H9 (cell line): ENCODE measurements at regions not wholly inside any gene's neighbourhood (a gene's known extent, or its start where the extent isn't known, plus 50 kb on each side); places are given as distances from the start of the nearest gene placed in this dataset.

Experiments
- DNase-seq: peaks from one replicate; pipeline ENCODE4 v3.0.0-alpha.2; 2017
- H2AFZ ChIP-seq: one replicate; pipeline ENCODE4 v1.6.1; 2013; ENCODE audit warnings: mild to moderate bottlenecking, low read length, control low read depth, moderate library complexity
- H2AK5ac ChIP-seq: 2 replicates; pipeline ENCODE4 v1.6.1; 2013; ENCODE audit warnings: low read length, control low read depth, mixed read lengths; ENCODE audit not compliant: insufficient read length
- H2BK120ac ChIP-seq: one replicate; pipeline ENCODE4 v1.6.1; 2013; ENCODE audit warnings: low read depth, mild to moderate bottlenecking, low read length, control low read depth, inconsistent platforms; ENCODE audit not compliant: poor library complexity, severe bottlenecking
- H2BK12ac ChIP-seq: 2 replicates; pipeline ENCODE4 v1.6.1; 2013; ENCODE audit warnings: low read length, control low read depth, mixed read lengths, low read depth; ENCODE audit not compliant: insufficient read length
- H2BK15ac ChIP-seq: 2 replicates; pipeline ENCODE4 v1.6.1; 2013; ENCODE audit warnings: low read depth, low read length, control low read depth
- H2BK20ac ChIP-seq: one replicate; pipeline ENCODE4 v1.6.1; 2013; ENCODE audit warnings: low read depth, mild to moderate bottlenecking, low read length, control low read depth, inconsistent platforms; ENCODE audit not compliant: poor library complexity, severe bottlenecking
- H2BK5ac ChIP-seq: 2 replicates; pipeline ENCODE4 v1.6.1; 2013; ENCODE audit warnings: low read length, control low read depth, mixed read lengths; ENCODE audit not compliant: insufficient read length
- H3K14ac ChIP-seq: 2 replicates; pipeline ENCODE4 v1.6.1; 2013; ENCODE audit warnings: low read length, control low read depth; ENCODE audit not compliant: insufficient read depth
- H3K18ac ChIP-seq: 2 replicates; pipeline ENCODE4 v1.6.1; 2013; ENCODE audit warnings: low read depth, mild to moderate bottlenecking, mixed read lengths, low read length, control low read depth; ENCODE audit not compliant: insufficient read length
- H3K23ac ChIP-seq: 2 replicates; pipeline ENCODE4 v1.6.1; 2013; ENCODE audit warnings: low read length, control low read depth, mixed read lengths, low read depth; ENCODE audit not compliant: insufficient read length
- H3K23me2 ChIP-seq: 2 replicates; pipeline ENCODE4 v1.6.1; 2013; ENCODE audit warnings: low read depth, mild to moderate bottlenecking, mixed read lengths, low read length, control low read depth; ENCODE audit not compliant: insufficient read length, poor library complexity, severe bottlenecking
- H3K27ac ChIP-seq: 2 replicates; pipeline ENCODE4 v1.5.1; 2013; ENCODE audit warnings: low read length, control low read depth, mixed read lengths, low read depth; ENCODE audit not compliant: insufficient read length
- H3K27me3 ChIP-seq: 2 replicates; pipeline ENCODE4 v1.6.1; 2013; ENCODE audit warnings: low read length, control low read depth, inconsistent platforms; ENCODE audit not compliant: insufficient read depth
- H3K4ac ChIP-seq: 2 replicates; pipeline ENCODE4 v1.6.1; 2013; ENCODE audit warnings: low read depth, mild to moderate bottlenecking, control low read depth, inconsistent platforms, low read length, moderate library complexity
- H3K4me1 ChIP-seq: 2 replicates; pipeline ENCODE4 v1.6.1; 2013; ENCODE audit warnings: low read length, control low read depth, inconsistent platforms; ENCODE audit not compliant: insufficient read depth
- H3K4me2 ChIP-seq: 2 replicates; pipeline ENCODE4 v1.6.1; 2013; ENCODE audit warnings: low read length, control low read depth, mixed read lengths; ENCODE audit not compliant: insufficient read length, insufficient read depth
- H3K56ac ChIP-seq: 2 replicates; pipeline ENCODE4 v1.6.1; 2013; ENCODE audit warnings: low read depth, mild to moderate bottlenecking, mixed read lengths, low read length, control low read depth; ENCODE audit not compliant: insufficient read length
- H3K79me1 ChIP-seq: 2 replicates; pipeline ENCODE4 v1.6.1; 2013; ENCODE audit warnings: low read depth, mild to moderate bottlenecking, moderate library complexity, low read length, control low read depth, inconsistent platforms; ENCODE audit not compliant: insufficient read depth, poor library complexity, severe bottlenecking
- H3K79me2 ChIP-seq: 2 replicates; pipeline ENCODE4 v1.6.1; 2013; ENCODE audit warnings: low read length, control low read depth, inconsistent platforms; ENCODE audit not compliant: insufficient read depth
- H3K9ac ChIP-seq: 2 replicates; pipeline ENCODE4 v1.6.1; 2013; ENCODE audit warnings: low read length, control low read depth, mixed read lengths; ENCODE audit not compliant: insufficient read length; ENCODE audit errors: extremely low read depth
- H3K9me3 ChIP-seq: one replicate; pipeline ENCODE4 v1.6.1; 2013; ENCODE audit warnings: low read depth, low read length, inconsistent platforms; ENCODE audit not compliant: control insufficient read depth
- H3T11ph ChIP-seq: one replicate; pipeline ENCODE4 v1.6.1; 2013; ENCODE audit warnings: mild to moderate bottlenecking, low read length, control low read depth, inconsistent platforms
- H4K20me1 ChIP-seq: one replicate; pipeline ENCODE4 v1.6.1; 2013; ENCODE audit not compliant: control insufficient read depth, insufficient read length, insufficient read depth
- H4K5ac ChIP-seq: 2 replicates; pipeline ENCODE4 v1.6.1; 2013; ENCODE audit warnings: low read depth, mild to moderate bottlenecking, mixed read lengths, low read length, control low read depth; ENCODE audit not compliant: insufficient read length
- H4K8ac ChIP-seq: replicated peaks from 2 replicates; pipeline ENCODE4 v1.6.1; 2013; ENCODE audit warnings: low read length, control low read depth, mixed read lengths, low read depth; ENCODE audit not compliant: insufficient read length
- H4K91ac ChIP-seq: 2 replicates; pipeline ENCODE4 v1.6.1; 2013; ENCODE audit warnings: low read depth, mild to moderate bottlenecking, moderate library complexity, mixed read lengths, low read length, control low read depth; ENCODE audit not compliant: insufficient read length
- H3K27ac Mint-ChIP-seq, 3 experiments: 2 replicates in 2 of 3; 3 replicates in 1 of 3; pipeline ENCODE4 v1.8.0; 2020 to 2021; ENCODE audit warnings: mixed read lengths in 3 of 3, mild to moderate bottlenecking in 1 of 3, moderate library complexity in 1 of 3
- H3K27me3 Mint-ChIP-seq: 2 replicates; pipeline ENCODE4 v1.8.0; 2021; ENCODE audit warnings: low read depth, mild to moderate bottlenecking, moderate library complexity, mixed read lengths
- H3K36me3 Mint-ChIP-seq, 3 experiments: 2 replicates in 2 of 3; 3 replicates in 1 of 3; pipeline ENCODE4 v1.8.0; 2020 to 2021; ENCODE audit warnings: low read depth in 3 of 3, mixed read lengths in 3 of 3; ENCODE audit not compliant: insufficient read depth in 1 of 3
- H3K4me1 Mint-ChIP-seq, 2 experiments: 2 replicates each; pipeline ENCODE4 v1.8.0; 2020; ENCODE audit warnings: mixed read lengths in 2 of 2
- H3K4me3 Mint-ChIP-seq, 2 experiments: 2 replicates in 1 of 2; 3 replicates in 1 of 2; pipeline ENCODE4 v1.8.0; 2020 to 2021; ENCODE audit warnings: mild to moderate bottlenecking in 2 of 2, mixed read lengths in 2 of 2, moderate library complexity in 1 of 2
- H3K9me3 Mint-ChIP-seq, 2 experiments: 2 replicates in 1 of 2; 3 replicates in 1 of 2; pipeline ENCODE4 v1.8.0; 2020; ENCODE audit warnings: mild to moderate bottlenecking in 2 of 2, mixed read lengths in 2 of 2, moderate library complexity in 1 of 2
- CTCF ChIP-seq: fragments of 200-600 bp; sonication (generic); conservative IDR thresholded peaks from 3 replicates; pipeline ENCODE4 v1.8.0; 2021; ENCODE audit warnings: antibody characterized with exemption, mild to moderate bottlenecking
- WGBS: extraction: QIAGEN DNeasy Blood & Tissue Kit; methylation state at CpG from one replicate; pipeline ENCODE4 v1.1.7; 2013; ENCODE audit warnings: missing lambda C conversion rate, low lambda C conversion rate, mixed read lengths; ENCODE audit not compliant: insufficient read length; ENCODE audit errors: extremely low coverage; 5-methylcytosine and 5-hydroxymethylcytosine counted together

GRCh38 chrX:13900351-13900750 lies 83.5 kb upstream of the GPM6B start:
- no peak overlapping the region for H2BK20ac ChIP-seq
- H2BK5ac ChIP-seq: no peak overlapping the region
- no peak overlapping the region for H3K27ac Mint-ChIP-seq
- H4K20me1 ChIP-seq: no peaks in the 10 kb centered on the region
- H3K4me1 ChIP-seq: no peaks in the 10 kb centered on the region; the same call in 1 of the 2 replicates
- H3K14ac ChIP-seq: no peak overlapping the region
- no peak overlapping the region for H4K91ac ChIP-seq
- H4K8ac ChIP-seq: no peak overlapping the region
- H3K56ac ChIP-seq: no peak overlapping the region
- no peak overlapping the region for H3K4ac ChIP-seq
- H2AK5ac ChIP-seq: no peak overlapping the region
- peaks cover 29% of the 10 kb centered on the region; the same call in 1 of the 2 replicates for H3K79me2 ChIP-seq
- no peak for DNase-seq
- no peak overlapping the region for H3K9ac ChIP-seq
- H3K18ac ChIP-seq: no peak overlapping the region
- no peaks in the 10 kb centered on the region for H3K9me3 ChIP-seq
- H3K4me2 ChIP-seq: no peak overlapping the region
- H3K27me3 Mint-ChIP-seq: no peaks in the 10 kb centered on the region
- no peak overlapping the region for H2BK12ac ChIP-seq
- no peak for TF ChIP-seq CTCF
- H4K5ac ChIP-seq: no peak overlapping the region
- no peak overlapping the region for H2BK15ac ChIP-seq
- no peak overlapping the region for H3K23ac ChIP-seq
- no peaks in the 10 kb centered on the region for H3K79me1 ChIP-seq
- H3K23me2 ChIP-seq: no peaks in the 10 kb centered on the region
- no peak overlapping the region for H2BK120ac ChIP-seq
- H3K4me1 Mint-ChIP-seq: peaks cover 23 to 29% of the 10 kb centered on the region in 2 experiments
- WGBS: no CpG with 5 or more reads among the region's 10 CpGs
- no peak overlapping the region for H3K27ac ChIP-seq
- no peak overlapping the region for H3K4me3 Mint-ChIP-seq
- H3K9me3 Mint-ChIP-seq: peaks cover 35 to 56% of the 10 kb centered on the region in 2 experiments
- no peaks in the 10 kb centered on the region for H3K27me3 ChIP-seq
- peaks cover 16 to 29% (median 17%) of the 10 kb centered on the region in 3 experiments for H3K36me3 Mint-ChIP-seq
- no peak overlapping the region for H3T11ph ChIP-seq
- H2AFZ ChIP-seq: no peak overlapping the region
